Endothelial cell (in vitro differentiated cells): ENCODE measurements at regions not wholly inside any gene's neighbourhood (a gene's known extent, or its start where the extent isn't known, plus 50 kb on each side); places are given as distances from the start of the nearest gene placed in this dataset.

ENCODE experiments used
- DNase-seq: peaks from one replicate; pipeline ENCODE4 v3.0.0; 2021; ENCODE audit warnings: low spot score
- H3K27ac Mint-ChIP-seq: one replicate; pipeline ENCODE4 v1.8.0; 2021; ENCODE audit warnings: mixed read lengths, inconsistent platforms; ENCODE audit not compliant: unreplicated experiment
- H3K27me3 Mint-ChIP-seq: one replicate; pipeline ENCODE4 v1.8.0; 2021; ENCODE audit warnings: mild to moderate bottlenecking, moderate library complexity, mixed read lengths, inconsistent platforms; ENCODE audit not compliant: unreplicated experiment
- H3K36me3 Mint-ChIP-seq: one replicate; pipeline ENCODE4 v1.8.0; 2021; ENCODE audit warnings: mild to moderate bottlenecking, low read depth, mixed read lengths, inconsistent platforms; ENCODE audit not compliant: unreplicated experiment
- H3K4me1 Mint-ChIP-seq: one replicate; pipeline ENCODE4 v1.8.0; 2021; ENCODE audit warnings: mild to moderate bottlenecking, mixed read lengths, inconsistent platforms; ENCODE audit not compliant: unreplicated experiment
- H3K4me3 Mint-ChIP-seq: one replicate; pipeline ENCODE4 v1.8.0; 2021; ENCODE audit warnings: mild to moderate bottlenecking, mixed read lengths, inconsistent platforms; ENCODE audit not compliant: unreplicated experiment
- H3K9me3 Mint-ChIP-seq: one replicate; pipeline ENCODE4 v1.8.0; 2021; ENCODE audit warnings: mixed read lengths, inconsistent platforms; ENCODE audit not compliant: unreplicated experiment
- TF ChIP-seq, protein P1 (sequence below): fragments of 200-600 bp; sonication (generic); IDR thresholded peaks from one replicate; pipeline ENCODE4 v1.5.0; 2021; ENCODE audit warnings: antibody characterized with exemption; ENCODE audit not compliant: unreplicated experiment

DNA sequence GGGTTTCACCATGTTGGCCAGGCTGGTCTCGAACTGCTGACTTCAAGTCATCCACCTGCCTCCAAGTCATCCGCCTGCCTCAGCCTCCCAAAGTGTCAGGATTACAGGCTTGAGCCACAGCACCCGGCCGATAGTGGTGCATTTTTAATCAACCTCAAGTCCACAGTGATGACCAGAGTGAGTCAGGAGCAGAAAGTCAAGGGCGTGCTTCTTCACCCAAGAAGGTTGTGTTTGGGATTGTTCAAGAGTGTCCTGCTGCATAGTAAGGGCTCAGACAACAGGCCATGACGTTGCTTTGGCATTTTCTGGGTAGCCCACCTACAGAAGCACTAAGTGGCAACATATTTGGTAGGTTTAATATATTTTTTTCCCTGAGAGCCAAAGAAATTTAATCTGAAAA lies 108.3 kb upstream of the FAM20A start:
- Mint-ChIP-seq H3K27me3 (peaks cover 3% of the 10 kb centered on the region), H3K4me1 (no peaks in the 10 kb centered on the region), H3K4me3 (no peak overlapping the region), H3K36me3 (no peaks in the 10 kb centered on the region), H3K27ac (no peak overlapping the region), H3K9me3 (no peaks in the 10 kb centered on the region)
- DNase-seq = no peak
- TF ChIP-seq, protein P1, sequence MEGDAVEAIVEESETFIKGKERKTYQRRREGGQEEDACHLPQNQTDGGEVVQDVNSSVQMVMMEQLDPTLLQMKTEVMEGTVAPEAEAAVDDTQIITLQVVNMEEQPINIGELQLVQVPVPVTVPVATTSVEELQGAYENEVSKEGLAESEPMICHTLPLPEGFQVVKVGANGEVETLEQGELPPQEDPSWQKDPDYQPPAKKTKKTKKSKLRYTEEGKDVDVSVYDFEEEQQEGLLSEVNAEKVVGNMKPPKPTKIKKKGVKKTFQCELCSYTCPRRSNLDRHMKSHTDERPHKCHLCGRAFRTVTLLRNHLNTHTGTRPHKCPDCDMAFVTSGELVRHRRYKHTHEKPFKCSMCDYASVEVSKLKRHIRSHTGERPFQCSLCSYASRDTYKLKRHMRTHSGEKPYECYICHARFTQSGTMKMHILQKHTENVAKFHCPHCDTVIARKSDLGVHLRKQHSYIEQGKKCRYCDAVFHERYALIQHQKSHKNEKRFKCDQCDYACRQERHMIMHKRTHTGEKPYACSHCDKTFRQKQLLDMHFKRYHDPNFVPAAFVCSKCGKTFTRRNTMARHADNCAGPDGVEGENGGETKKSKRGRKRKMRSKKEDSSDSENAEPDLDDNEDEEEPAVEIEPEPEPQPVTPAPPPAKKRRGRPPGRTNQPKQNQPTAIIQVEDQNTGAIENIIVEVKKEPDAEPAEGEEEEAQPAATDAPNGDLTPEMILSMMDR = no peak

DNA sequence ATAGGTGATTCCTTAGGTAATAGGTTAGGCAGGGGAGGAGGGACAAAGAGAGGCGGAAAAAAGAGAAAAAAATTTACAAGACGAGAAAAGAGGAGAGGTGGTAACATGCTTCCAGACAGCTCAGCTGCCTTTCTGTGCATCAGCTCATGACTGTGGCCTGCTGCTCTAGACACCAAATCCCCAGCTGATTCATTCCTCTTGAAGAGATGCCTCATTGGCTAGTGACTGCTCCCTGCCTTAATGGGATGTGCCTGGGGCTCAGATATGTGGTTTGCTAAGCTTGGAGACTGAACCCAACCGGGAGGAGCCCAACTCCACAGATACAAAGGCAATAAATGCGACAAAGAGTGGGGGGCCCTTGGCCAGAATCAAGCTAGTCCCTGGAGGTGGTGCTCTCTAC lies 105.9 kb upstream of the FAM20A start:
- TF ChIP-seq, protein P1 = no peak
- H3K9me3 Mint-ChIP-seq = no peaks in the 10 kb centered on the region

DNA sequence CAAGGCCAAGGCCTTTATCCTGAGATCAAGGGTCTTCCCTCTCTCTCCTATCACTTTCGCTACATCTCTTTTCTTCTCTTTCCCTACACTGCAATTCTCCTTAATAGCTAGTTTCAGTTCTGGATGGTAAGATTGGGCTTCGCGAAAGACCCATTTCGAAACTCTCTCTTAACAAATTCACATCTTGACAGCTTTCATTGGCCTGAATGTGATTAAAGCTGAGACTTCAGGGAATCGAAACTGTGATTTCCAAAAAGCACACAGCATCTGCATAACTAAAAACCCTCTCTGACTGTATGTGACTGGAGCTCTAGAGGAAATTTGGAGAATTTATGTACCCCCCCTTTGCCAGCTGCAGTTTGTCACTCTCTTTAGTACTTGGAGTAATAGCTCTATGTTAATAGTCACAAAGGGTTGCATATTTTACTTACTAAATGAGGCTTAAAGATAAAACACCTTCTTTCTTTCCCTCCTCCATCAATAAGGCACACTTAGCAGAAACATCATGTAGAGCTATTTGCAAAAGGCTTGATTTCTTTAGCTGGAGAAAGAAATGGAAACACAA lies 105.3 kb upstream of the FAM20A start:
- peaks cover 1% of the 10 kb centered on the region for H3K27me3 Mint-ChIP-seq
- no peaks in the 10 kb centered on the region for H3K36me3 Mint-ChIP-seq
- H3K4me3 Mint-ChIP-seq = no peak overlapping the region
- no peak for DNase-seq
- no peaks in the 10 kb centered on the region for H3K4me1 Mint-ChIP-seq
- TF ChIP-seq, protein P1 = no peak
- H3K9me3 Mint-ChIP-seq = no peaks in the 10 kb centered on the region
- H3K27ac Mint-ChIP-seq = no peak overlapping the region

More for the DNA sequence above, 105.9 kb upstream of the FAM20A start:
- no peak for DNase-seq
- H3K4me1 Mint-ChIP-seq = no peaks in the 10 kb centered on the region
- H3K4me3 Mint-ChIP-seq = no peak overlapping the region
- H3K27me3 Mint-ChIP-seq = peaks cover 3% of the 10 kb centered on the region
- no peak overlapping the region for H3K27ac Mint-ChIP-seq
- no peaks in the 10 kb centered on the region for H3K36me3 Mint-ChIP-seq

DNA sequence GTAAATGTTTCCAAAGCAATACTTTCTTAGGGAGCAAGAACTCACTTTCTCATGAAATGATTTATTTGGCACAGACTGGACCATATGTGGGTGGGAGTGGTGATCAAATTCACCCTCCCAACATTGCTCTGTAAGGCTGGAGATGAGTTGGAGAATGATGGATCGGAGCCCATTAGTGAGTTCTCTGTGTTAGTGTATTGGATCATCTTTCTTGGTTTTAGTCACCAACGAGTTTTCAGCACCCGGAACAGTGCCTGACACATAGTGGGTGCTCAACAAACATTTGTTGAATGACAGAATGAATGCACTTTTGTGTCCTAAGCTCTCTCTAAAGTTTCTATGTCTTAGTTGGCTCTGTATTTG lies 104.5 kb upstream of the FAM20A start:
- Mint-ChIP-seq H3K4me1 (no peaks in the 10 kb centered on the region), H3K36me3 (no peaks in the 10 kb centered on the region), H3K27ac (no peak overlapping the region), H3K9me3 (no peaks in the 10 kb centered on the region), H3K4me3 (no peak overlapping the region), H3K27me3 (peaks cover 1% of the 10 kb centered on the region)
- TF ChIP-seq, protein P1 = no peak
- DNase-seq = no peak

DNA sequence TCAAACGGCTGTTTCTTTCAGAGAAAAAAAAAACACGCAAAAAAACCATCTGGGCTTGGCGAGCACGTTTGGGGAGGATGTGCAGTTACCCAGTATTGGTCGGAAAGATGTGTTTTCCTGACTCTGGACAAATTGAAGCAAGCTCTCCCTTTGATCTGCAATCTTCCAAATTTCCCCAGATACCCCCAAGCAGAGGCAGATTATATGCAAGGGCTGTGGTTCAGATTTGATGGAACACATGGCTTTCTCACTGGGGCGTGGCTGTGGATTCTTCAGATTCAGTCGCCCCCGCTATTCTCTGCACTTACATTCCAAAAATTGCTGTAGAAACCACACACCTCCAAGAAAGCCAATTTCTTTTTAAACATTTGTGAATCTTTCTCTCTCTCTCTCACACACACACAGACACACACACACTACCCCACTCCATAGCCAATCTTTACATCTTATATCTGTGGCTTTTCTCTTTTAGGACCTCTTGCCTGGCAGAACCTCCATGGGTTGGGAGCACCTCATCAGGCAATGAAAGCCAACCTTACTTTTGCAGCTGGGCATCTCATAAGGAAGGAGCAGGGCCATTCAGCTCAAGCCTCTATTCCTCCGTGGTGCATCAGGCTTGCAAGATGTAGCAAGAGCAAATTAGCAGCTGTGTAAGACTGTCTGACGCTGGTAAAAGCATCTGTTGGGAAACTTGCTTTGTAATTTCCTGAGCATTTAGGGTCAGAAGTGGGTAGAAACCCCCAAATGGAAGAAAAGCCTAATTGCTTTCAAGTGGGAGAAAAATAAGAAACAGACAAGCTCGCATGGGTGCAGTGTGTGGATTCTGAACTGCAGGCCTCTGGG lies 103.9 kb upstream of the FAM20A start:
- Mint-ChIP-seq H3K27me3 (peaks cover 1% of the 10 kb centered on the region), H3K4me3 (no peak overlapping the region), H3K4me1 (no peaks in the 10 kb centered on the region), H3K27ac (no peak overlapping the region), H3K36me3 (no peaks in the 10 kb centered on the region), H3K9me3 (no peaks in the 10 kb centered on the region)
- TF ChIP-seq, protein P1 = no peak
- no peak for DNase-seq
